Activated B cell treated with CpG ODN at 0.5 μM for 24 hours (primary cell): ENCODE measurements at regions not wholly inside any gene's neighbourhood (a gene's known extent, or its start where the extent isn't known, plus 50 kb on each side); places are given as distances from the start of the nearest gene placed in this dataset.

Source experiments
- ATAC-seq: fragments of 200-7000 bp; cut with Tn5 transposase; one replicate; pipeline ENCODE4 v1.10.0; 2021; ENCODE audit warnings: low read depth, mild to moderate bottlenecking, moderate library complexity
- CTCF ChIA-PET: fragments of 350-600 bp; sonication (Branson Sonifier 250); formaldehyde crosslinking; loops from one replicate; lab custom pipeline; 2021; ENCODE audit warnings: antibody characterized with exemption; lab: Charles Lee
- POLR2A ChIA-PET: fragments of 350-600 bp; sonication (Branson Sonifier 250); formaldehyde crosslinking; loops from one replicate; lab custom pipeline; 2021; ENCODE audit warnings: antibody characterized with exemption; lab: Charles Lee
- DNase-seq: peaks from one replicate; pipeline ENCODE4 v3.0.0; 2022
- H3K27ac Mint-ChIP-seq: one replicate; pipeline ENCODE4 v1.8.0; 2020; ENCODE audit warnings: mixed read lengths
- H3K27me3 Mint-ChIP-seq: one replicate; pipeline ENCODE4 v1.8.0; 2021; ENCODE audit warnings: mixed read lengths
- H3K36me3 Mint-ChIP-seq: one replicate; pipeline ENCODE4 v1.8.0; 2021; ENCODE audit warnings: low read depth, mixed read lengths
- H3K4me1 Mint-ChIP-seq: one replicate; pipeline ENCODE4 v1.8.0; 2021; ENCODE audit warnings: mixed read lengths
- H3K4me3 Mint-ChIP-seq: one replicate; pipeline ENCODE4 v1.8.0; 2020; ENCODE audit warnings: mild to moderate bottlenecking, mixed read lengths
- H3K9me3 Mint-ChIP-seq: one replicate; pipeline ENCODE4 v1.8.0; 2020; ENCODE audit warnings: mixed read lengths
- CTCF ChIP-seq: fragments of 200-600 bp; IDR thresholded peaks from one replicate; pipeline ENCODE4 v1.8.0; 2022; ENCODE audit warnings: antibody characterized with exemption, mild to moderate bottlenecking
- intact Hi-C: fragments of 100-400 bp; cut with micrococcal nuclease; formaldehyde crosslinking; loops from one replicate; pipeline ENCODE4 v1.15.1; 2024

GRCh38 chr1:30033256-30034104, 689.9 kb downstream of the MATN1 start:
- no peak overlapping the region for H3K4me3 Mint-ChIP-seq

GRCh38 chr1:30032302-30032701, 691.1 kb downstream of the MATN1 start:
- POLR2A ChIA-PET = no interaction called here
- H3K27me3 Mint-ChIP-seq = no peaks in the 10 kb centered on the region

More at GRCh38 chr1:30033256-30034104, 689.9 kb downstream of the MATN1 start:
- H3K27me3 Mint-ChIP-seq = peaks cover 2% of the 10 kb centered on the region
- no peak for TF ChIP-seq CTCF
- H3K9me3 Mint-ChIP-seq = peaks cover 8% of the 10 kb centered on the region
- H3K4me1 Mint-ChIP-seq = no peaks in the 10 kb centered on the region
- CTCF ChIA-PET = no interaction called here
- no peaks in the 10 kb centered on the region for H3K36me3 Mint-ChIP-seq
- DNase-seq (no peak), ATAC-seq (no peak)
- POLR2A ChIA-PET = no interaction called here
- intact Hi-C loops = no loop called here
- H3K27ac Mint-ChIP-seq = no peak overlapping the region

GRCh38 chr1:30029677-30030076, 693.7 kb downstream of the MATN1 start:
- intact Hi-C loops = no loop called here
- Mint-ChIP-seq H3K27ac (no peak overlapping the region), H3K4me1 (no peaks in the 10 kb centered on the region), H3K27me3 (no peaks in the 10 kb centered on the region), H3K36me3 (no peaks in the 10 kb centered on the region), H3K4me3 (no peak overlapping the region), H3K9me3 (peaks cover 8% of the 10 kb centered on the region)
- no peak for DNase-seq
- ChIA-PET POLR2A (interaction anchor here (0.6 kb wide), 1 partner anchor 25 kb away, joined by 5 read pairs; no protein-coding TSS in a partner anchor), CTCF (no interaction called here)
- ATAC-seq = no peak
- no peak for TF ChIP-seq CTCF

More at GRCh38 chr1:30032302-30032701, 691.1 kb downstream of the MATN1 start:
- no peak for TF ChIP-seq CTCF
- intact Hi-C loops = no loop called here
- Mint-ChIP-seq H3K27ac (no peak overlapping the region), H3K36me3 (no peaks in the 10 kb centered on the region), H3K9me3 (peaks cover 8% of the 10 kb centered on the region), H3K4me1 (no peaks in the 10 kb centered on the region), H3K4me3 (no peak overlapping the region)
- CTCF ChIA-PET = no interaction called here
- DNase-seq (no peak), ATAC-seq (no peak)

GRCh38 chr1:30028939-30029338, 694.4 kb downstream of the MATN1 start:
- Mint-ChIP-seq H3K27me3 (peaks cover 1% of the 10 kb centered on the region), H3K27ac (no peak overlapping the region)
- CTCF ChIA-PET = no interaction called here

More at GRCh38 chr1:30028939-30029338, 694.4 kb downstream of the MATN1 start:
- H3K4me3 Mint-ChIP-seq = no peak overlapping the region
- no peaks in the 10 kb centered on the region for H3K36me3 Mint-ChIP-seq
- peaks cover 8% of the 10 kb centered on the region for H3K9me3 Mint-ChIP-seq
- intact Hi-C loops = no loop called here
- ATAC-seq (no peak), DNase-seq (no peak)
- TF ChIP-seq CTCF = no peak
- POLR2A ChIA-PET = interaction anchor here (0.6 kb wide), 1 partner anchor 24 kb away, joined by 5 read pairs; no protein-coding TSS in a partner anchor
- no peaks in the 10 kb centered on the region for H3K4me1 Mint-ChIP-seq
